CD4-positive, alpha-beta T cell (primary cell): ENCODE measurements at regions not wholly inside any gene's neighbourhood (a gene's known extent, or its start where the extent isn't known, plus 50 kb on each side); places are given as distances from the start of the nearest gene placed in this dataset.

Experiments
- ATAC-seq: fragments of 200-7000 bp; cut with Tn5 transposase; one replicate; pipeline ENCODE4 v1.10.0; 2022; ENCODE audit warnings: mild to moderate bottlenecking; ENCODE audit not compliant: poor library complexity
- CTCF ChIA-PET: fragments of 350-600 bp; sonication (Branson Sonifier 250); formaldehyde crosslinking; loops from one replicate; lab custom pipeline; 2021; ENCODE audit warnings: antibody characterized with exemption, inconsistent platforms; lab: Charles Lee
- POLR2A ChIA-PET: fragments of 350-600 bp; sonication (Branson Sonifier 250); formaldehyde crosslinking; loops from one replicate; lab custom pipeline; 2021; ENCODE audit warnings: antibody characterized with exemption, inconsistent platforms; lab: Charles Lee
- DNase-seq, 14 experiments: peaks; one replicate each; pipeline ENCODE4 v3.0.0-alpha.2; 2013 to 2020; ENCODE audit warnings: mixed read lengths in 2 of 14
- H3K27ac ChIP-seq, 2 donors: one replicate each; pipeline versions ENCODE4 v1.5.1 to v1.7.0; 2013; ENCODE audit warnings: low read length in 2 of 2, low read depth in 1 of 2, mild to moderate bottlenecking in 1 of 2
- H3K27me3 ChIP-seq, 2 experiments: 1 replicate in 1 of 2; 2 replicates in 1 of 2; pipeline versions ENCODE4 v1.6.1 to v1.7.0; 2013; ENCODE audit warnings: low read length in 2 of 2, control low read depth in 1 of 2, mild to moderate bottlenecking in 1 of 2, moderate library complexity in 1 of 2; ENCODE audit not compliant: insufficient read depth in 2 of 2, control insufficient read depth in 1 of 2
- H3K36me3 ChIP-seq: one replicate; pipeline ENCODE4 v1.6.1; 2013; ENCODE audit warnings: low read length, control low read depth; ENCODE audit not compliant: insufficient read depth
- H3K4me1 ChIP-seq: one replicate; pipeline ENCODE4 v1.6.1; 2013; ENCODE audit warnings: low read length, control low read depth; ENCODE audit not compliant: insufficient read depth
- H3K4me3 ChIP-seq: one replicate; pipeline ENCODE4 v1.5.1; 2013; ENCODE audit warnings: mild to moderate bottlenecking, low read length, moderate library complexity
- H3K9me3 ChIP-seq, 2 experiments: 1 replicate in 1 of 2; 2 replicates in 1 of 2; pipeline versions ENCODE4 v1.6.1 to v1.7.0; 2013; ENCODE audit warnings: low read length in 2 of 2, mild to moderate bottlenecking in 2 of 2, control low read depth in 1 of 2, moderate library complexity in 1 of 2; ENCODE audit not compliant: control insufficient read depth in 1 of 2, insufficient read depth in 1 of 2
- H3K27ac Mint-ChIP-seq: one replicate; pipeline ENCODE4 v1.8.0; 2020; ENCODE audit warnings: mixed read lengths
- H3K27me3 Mint-ChIP-seq: one replicate; pipeline ENCODE4 v1.8.0; 2021; ENCODE audit warnings: mixed read lengths
- H3K36me3 Mint-ChIP-seq: one replicate; pipeline ENCODE4 v1.8.0; 2021; ENCODE audit warnings: low read depth, mixed read lengths
- H3K4me1 Mint-ChIP-seq: one replicate; pipeline ENCODE4 v1.8.0; 2021; ENCODE audit warnings: low read depth, mixed read lengths
- H3K4me3 Mint-ChIP-seq: one replicate; pipeline ENCODE4 v1.8.0; 2020; ENCODE audit warnings: mild to moderate bottlenecking, mixed read lengths
- H3K9me3 Mint-ChIP-seq: one replicate; pipeline ENCODE4 v1.8.0; 2020; ENCODE audit warnings: mixed read lengths
- CTCF ChIP-seq: fragments of 200-600 bp; IDR thresholded peaks from one replicate; pipeline ENCODE4 v1.8.0; 2022; ENCODE audit warnings: antibody characterized with exemption, mild to moderate bottlenecking
- intact Hi-C, 2 experiments: fragments of 100-400 bp; cut with DNase I in 1 of 2; cut with micrococcal nuclease in 1 of 2; formaldehyde crosslinking; loops; one replicate each; pipeline versions ENCODE4 v1.15.1 to v1.9.0; 2023 to 2025; cut with DNase I, micrococcal nuclease

DNA sequence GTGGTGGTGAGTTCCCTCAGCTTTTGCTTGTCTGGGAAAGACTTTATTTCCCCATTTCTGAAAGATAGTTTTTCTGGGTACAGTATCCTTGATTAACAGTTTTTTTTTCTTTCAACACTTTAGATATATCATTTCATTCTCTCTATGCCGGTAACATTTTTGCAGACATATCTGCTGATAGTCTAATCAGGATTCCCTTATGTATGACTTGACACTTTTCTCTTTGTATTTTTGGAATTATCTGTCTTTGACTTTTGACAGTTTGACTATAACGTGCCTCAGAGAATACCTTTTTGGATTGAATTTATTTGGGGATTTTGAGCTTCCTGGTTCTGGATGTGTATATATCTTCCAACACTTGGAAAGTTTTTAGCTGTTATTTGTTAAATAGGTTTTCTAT, 234.8 kb upstream of the PRICKLE1 start:
- no peaks in the 10 kb centered on the region for H3K4me1 ChIP-seq
- Mint-ChIP-seq H3K27me3 (no peaks in the 10 kb centered on the region), H3K27ac (no peak overlapping the region), H3K9me3 (peaks cover 12% of the 10 kb centered on the region), H3K4me1 (no peaks in the 10 kb centered on the region), H3K4me3 (no peak overlapping the region), H3K36me3 (no peaks in the 10 kb centered on the region)
- intact Hi-C loops, result no loop called here
- H3K36me3 ChIP-seq, result no peaks in the 10 kb centered on the region
- no peak for DNase-seq
- H3K9me3 ChIP-seq, result no peaks in the 10 kb centered on the region
- TF ChIP-seq CTCF, result no peak
- H3K4me3 ChIP-seq, result no peak overlapping the region
- H3K27me3 ChIP-seq, result no peaks in the 10 kb centered on the region
- ChIA-PET POLR2A (no interaction called here), CTCF (no interaction called here)
- no peak overlapping the region for H3K27ac ChIP-seq
- ATAC-seq, result no peak

GRCh38 chr12:42823679-42824078, 234.1 kb upstream of the PRICKLE1 start:
- no peak for DNase-seq
- Histone ChIP-seq H3K9me3 (no peaks in the 10 kb centered on the region), H3K4me1 (no peaks in the 10 kb centered on the region), H3K27me3 (no peaks in the 10 kb centered on the region), H3K4me3 (no peak overlapping the region), H3K36me3 (no peaks in the 10 kb centered on the region), H3K27ac (no peak overlapping the region)
- Mint-ChIP-seq H3K27ac (no peak overlapping the region), H3K9me3 (peaks cover 12% of the 10 kb centered on the region), H3K4me1 (no peaks in the 10 kb centered on the region), H3K4me3 (no peak overlapping the region), H3K36me3 (no peaks in the 10 kb centered on the region), H3K27me3 (no peaks in the 10 kb centered on the region)
- ChIA-PET POLR2A (no interaction called here), CTCF (no interaction called here)
- no peak for TF ChIP-seq CTCF
- ATAC-seq, result no peak
- intact Hi-C loops, result no loop called here

DNA sequence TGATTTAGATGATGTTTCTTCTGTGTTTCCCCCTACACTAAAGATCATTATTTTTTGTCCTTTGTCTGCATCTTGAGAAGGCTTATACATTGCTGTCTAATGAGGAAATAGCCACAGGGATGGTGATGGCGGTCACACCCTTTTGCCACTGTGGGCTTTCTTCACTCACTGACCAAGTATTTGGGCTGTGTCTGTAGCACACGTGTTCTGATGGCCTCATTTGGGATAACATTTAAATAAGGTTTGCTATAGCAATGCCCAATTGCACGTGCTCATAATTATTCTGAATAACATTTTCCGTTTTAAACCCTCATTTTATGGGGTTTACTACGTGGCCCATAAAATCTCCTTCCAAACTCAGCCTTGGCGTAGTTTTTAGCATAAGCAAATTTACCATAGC, 230.3 kb upstream of the PRICKLE1 start:
- intact Hi-C loops, result no loop called here
- ATAC-seq, result no peak
- no peaks in the 10 kb centered on the region for H3K27me3 Mint-ChIP-seq
- no peaks in the 10 kb centered on the region for H3K27me3 ChIP-seq
- no peak overlapping the region for H3K27ac ChIP-seq
- no peak overlapping the region for H3K4me3 ChIP-seq
- ChIA-PET POLR2A (no interaction called here), CTCF (no interaction called here)
- peaks cover 10% of the 10 kb centered on the region for H3K9me3 Mint-ChIP-seq
- H3K4me3 Mint-ChIP-seq, result no peak overlapping the region
- no peaks in the 10 kb centered on the region for H3K36me3 Mint-ChIP-seq
- no peaks in the 10 kb centered on the region for H3K4me1 Mint-ChIP-seq
- no peak overlapping the region for H3K27ac Mint-ChIP-seq
- no peak for TF ChIP-seq CTCF
- no peaks in the 10 kb centered on the region for H3K4me1 ChIP-seq
- no peaks in the 10 kb centered on the region for H3K36me3 ChIP-seq
- DNase-seq, result no peak
- H3K9me3 ChIP-seq, result no peaks in the 10 kb centered on the region
